IPS-11a (cell line): ENCODE measurements at regions not wholly inside any gene's neighbourhood (a gene's known extent, or its start where the extent isn't known, plus 50 kb on each side); places are given as distances from the start of the nearest gene placed in this dataset.
"Not testable (repeated sequence)": the region's sequence is repeated elsewhere in the genome, so short reads cannot be mapped to it uniquely, and the experiment has no call there.

Source experiments
- H3K4me3 ChIP-seq: one replicate; pipeline ENCODE4 v1.5.1; 2013; ENCODE audit warnings: low read depth, low read length, control low read depth

DNA sequence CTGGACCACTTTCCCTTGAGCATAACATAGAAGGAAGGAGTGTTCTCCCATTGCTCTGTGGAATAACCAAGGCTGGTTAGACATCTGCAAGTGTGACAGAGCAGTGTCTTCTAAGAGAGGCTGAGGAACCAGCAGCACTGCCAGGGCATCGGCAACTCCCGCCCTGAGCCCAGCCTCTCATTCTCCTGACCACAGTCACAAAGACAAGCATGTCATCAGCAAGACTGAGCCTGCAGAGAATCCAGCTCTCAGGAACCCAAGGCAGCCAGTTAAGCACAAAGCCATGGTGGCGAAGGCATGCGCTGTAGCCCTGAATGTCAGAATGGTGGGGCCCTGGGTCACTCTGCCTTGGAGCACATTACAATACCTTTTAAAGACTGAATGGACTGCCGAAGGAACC lies 253.9 kb downstream of the AGTPBP1 start:
- no peak overlapping the region for H3K4me3 ChIP-seq

DNA sequence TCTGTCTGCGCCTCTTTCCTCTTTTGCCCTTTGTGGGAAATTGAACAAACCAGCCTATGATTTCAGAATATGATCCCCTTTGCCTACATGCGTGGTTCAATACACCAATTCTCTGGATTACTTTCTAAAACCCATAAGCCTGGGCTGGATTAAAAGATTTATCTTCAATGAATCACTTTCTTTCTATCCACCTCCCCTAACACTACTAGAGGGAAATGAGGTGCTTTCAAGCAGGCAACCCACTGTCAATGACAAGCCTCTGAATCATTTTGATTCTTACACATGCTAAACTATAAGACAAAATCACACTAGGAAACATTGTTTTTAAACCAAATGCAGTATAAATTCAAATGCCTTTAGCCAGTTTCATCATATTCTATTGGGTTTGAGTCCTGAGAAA lies 257.5 kb downstream of the AGTPBP1 start:
- no peak overlapping the region for H3K4me3 ChIP-seq

DNA sequence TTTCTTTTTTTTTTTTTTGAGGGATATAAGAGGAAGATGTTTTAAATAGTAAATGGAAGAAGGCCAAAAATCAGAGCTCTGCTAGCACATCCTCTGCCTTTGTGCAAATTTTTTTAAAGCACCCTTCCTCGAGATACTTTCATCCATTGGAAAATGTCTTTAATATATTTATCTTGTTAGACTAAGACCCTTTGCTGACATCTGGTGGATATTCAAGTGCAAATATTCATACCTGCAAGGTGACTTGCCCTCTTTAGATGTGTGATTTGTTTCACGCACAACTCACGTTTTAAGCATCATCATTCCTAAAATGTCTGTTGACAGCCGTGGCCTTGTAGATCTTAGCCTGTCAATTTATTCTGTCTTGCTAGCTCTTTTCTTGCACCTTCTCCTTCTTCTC lies 258.5 kb downstream of the AGTPBP1 start:
- no peak overlapping the region for H3K4me3 ChIP-seq

DNA sequence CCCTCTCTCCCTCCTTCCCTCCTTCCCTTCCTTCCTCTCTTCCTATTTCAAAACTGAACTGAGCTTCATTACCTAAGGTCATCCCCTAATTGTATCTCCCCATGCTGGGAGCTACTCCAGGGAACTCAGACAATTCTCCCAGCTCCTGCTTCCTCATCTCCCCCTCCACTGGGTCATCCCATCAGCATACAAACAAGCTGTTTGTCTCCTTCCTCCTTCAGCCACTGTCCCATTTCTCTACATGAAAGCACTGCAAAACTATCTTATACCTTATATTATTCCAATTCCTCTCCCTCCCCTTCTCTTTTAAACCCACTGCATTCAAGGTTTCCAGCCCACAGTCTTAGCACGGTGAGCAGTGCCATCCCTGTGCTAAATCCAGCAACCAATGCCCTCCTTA lies 262.4 kb downstream of the AGTPBP1 start:
- H3K4me3 ChIP-seq, result no peak overlapping the region

DNA sequence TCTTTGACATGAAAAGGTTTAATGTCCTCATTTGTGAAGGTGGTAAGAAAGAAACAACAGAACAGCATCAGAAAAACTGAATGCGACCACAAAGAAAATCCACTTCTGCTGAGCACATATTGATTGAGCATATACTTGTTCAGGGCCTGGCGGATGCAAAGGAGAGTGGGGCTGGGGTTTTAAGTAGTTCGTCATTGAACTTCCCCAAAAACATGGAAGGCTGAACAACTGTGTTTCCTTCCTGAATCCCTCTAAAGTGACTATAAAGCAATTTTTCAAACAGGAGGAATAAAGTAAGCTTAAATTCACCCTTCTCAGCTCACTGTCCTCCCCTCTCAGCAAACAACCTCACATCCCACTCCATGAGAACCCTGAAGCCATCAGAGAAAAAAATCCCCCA lies 262.9 kb downstream of the AGTPBP1 start:
- no peak overlapping the region for H3K4me3 ChIP-seq

DNA sequence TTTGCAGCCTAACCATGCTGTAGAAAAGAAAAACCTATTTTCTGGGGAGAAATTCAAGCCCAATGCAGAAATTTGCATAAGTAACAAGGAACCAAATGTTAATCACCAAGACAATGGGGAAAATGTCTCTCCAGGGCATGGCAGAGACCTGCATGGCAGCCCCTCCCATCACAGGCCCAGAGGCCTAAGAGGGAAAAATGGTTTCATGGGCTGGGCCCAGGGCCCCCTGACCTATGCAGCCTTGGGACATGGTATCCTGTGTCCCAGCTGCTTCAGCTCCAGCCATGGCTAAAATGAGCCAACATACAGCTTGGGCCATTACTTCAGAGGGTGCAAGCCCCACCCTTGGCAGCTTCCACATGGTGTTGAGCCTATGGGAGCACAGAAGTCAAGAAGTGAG lies 266.9 kb downstream of the AGTPBP1 start:
- H3K4me3 ChIP-seq, result not testable (repeated sequence)

DNA sequence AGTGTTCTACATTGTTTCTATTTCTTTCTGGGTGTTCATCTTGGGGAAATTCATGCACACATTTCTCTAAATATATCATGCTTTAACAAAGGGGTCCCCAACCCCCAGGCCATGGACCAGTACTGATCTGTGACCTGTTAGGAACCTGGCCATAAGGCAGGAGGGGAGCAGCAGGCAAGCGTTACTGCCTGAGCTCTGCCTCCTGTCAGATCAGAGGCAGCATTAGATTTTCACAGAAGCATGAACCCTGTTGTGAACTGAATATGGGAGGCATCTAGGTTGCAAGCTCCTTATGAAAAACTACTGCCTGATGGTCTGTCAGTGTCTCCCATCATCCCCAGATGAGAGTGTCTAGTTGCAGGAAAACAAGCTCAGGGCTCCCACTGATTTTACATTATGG lies 270.0 kb downstream of the AGTPBP1 start:
- no peak overlapping the region for H3K4me3 ChIP-seq

DNA sequence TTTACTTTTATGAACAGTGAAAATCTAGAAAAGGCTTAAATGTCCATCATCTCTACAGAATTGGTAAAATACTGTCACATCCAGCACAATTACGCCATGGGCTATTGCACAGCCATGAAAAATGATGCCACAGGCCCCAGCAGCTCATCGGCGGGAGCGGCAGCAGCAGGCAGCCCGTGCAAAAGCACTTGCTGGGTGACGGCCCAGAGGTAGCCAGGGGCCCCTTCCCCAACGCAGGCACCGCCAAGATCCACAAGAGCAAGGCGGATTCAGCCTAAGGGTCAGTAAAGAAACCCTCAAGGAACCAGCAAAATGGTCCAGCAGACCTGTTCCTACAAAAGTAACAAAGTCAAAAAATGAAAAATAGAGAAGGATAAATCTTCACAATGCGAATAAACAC lies 272.7 kb downstream of the AGTPBP1 start:
- no peak overlapping the region for H3K4me3 ChIP-seq

DNA sequence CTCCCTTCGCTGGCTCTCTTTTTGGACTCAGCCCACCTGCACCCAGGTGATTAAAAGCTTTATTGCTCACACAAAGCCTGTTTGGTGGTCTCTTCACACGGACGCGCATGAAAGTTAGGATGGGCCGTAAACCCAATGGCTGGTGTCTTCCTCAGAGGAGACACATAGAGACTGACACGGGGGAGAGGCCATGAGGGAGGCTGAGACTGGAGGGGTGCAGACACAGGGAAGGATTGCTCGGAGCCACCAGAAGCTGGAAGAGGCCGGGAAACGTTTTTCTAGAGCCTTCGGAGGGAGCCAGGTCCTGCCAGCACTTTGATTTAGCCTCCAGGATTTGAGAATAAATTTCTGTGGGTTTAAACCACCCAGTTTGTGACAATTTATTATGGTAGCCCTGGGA lies 274.9 kb downstream of the AGTPBP1 start:
- H3K4me3 ChIP-seq, result no peak overlapping the region

DNA sequence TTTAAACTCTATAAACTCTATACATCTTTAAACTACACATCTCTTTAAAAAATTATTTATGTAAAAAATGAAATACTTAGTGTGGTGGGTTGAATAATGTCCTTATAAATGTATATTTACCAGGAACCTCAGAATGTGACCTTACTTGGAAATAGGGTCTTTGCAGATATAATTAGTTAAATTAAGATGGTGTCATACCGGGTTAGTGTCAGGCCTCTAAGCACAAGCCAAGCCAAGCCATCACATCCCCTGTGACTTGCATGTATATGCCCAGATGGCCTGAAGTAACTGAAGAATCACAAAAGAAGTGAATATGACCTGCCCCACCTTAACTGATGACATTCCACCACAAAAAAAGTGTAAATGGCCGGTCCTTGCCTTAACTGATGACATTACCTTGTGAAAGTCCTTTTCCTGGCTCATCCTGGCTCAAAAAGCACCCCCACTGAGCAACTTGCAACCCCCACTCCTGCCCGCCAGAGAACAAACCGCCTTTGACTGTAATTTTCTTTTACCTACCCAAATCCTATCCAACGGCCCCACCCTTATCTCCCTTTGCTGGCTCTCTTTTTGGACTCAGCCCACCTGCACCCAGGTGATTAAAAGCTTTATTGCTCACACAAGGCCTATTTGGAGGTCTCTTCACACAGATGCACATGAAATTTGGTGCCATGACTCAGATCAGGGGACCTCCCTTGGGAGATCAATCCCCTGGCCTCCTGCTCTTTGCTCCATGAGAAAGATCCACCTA lies 283.5 kb downstream of the AGTPBP1 start:
- peak overlapping the region; percentile 17 for H3K4me3 ChIP-seq

DNA sequence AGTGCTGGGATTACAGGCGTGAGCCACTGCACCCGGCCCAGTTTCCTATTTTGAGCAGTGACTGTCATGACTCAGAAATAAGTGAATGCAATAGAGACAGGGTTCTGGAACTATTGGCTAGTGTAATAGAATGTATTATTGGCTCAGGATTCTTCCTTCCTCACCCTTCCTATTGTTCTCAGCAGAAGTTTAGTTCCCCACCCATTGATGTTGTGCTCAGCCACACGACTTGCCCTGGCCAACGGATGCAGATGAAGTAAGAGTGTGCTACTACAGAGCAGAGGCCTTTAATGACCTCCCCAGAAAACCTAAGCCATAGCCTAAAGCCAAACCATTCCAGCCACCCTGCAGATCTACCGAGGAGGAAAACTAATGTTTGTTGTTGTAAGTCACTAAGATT lies 287.9 kb downstream of the AGTPBP1 start:
- H3K4me3 ChIP-seq, result no peak overlapping the region

DNA sequence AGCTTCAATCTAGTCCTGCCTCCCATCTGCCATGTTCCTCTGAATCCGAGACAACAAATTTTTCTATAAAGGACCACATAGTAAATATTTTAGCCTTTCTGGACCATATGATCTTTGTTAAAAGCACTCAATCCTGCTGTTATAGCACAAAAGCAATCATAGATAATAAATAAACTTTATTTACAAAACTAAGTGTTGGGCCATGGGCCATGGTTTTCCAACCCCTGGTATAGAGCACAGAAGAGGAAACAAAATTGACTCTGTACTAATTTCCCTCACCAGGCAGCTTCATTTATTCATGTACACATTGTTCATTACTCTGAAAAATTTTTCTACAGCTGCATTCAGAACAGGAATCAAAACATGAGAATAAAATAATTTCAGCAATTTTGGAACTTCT lies 288.9 kb downstream of the AGTPBP1 start:
- no peak overlapping the region for H3K4me3 ChIP-seq

DNA sequence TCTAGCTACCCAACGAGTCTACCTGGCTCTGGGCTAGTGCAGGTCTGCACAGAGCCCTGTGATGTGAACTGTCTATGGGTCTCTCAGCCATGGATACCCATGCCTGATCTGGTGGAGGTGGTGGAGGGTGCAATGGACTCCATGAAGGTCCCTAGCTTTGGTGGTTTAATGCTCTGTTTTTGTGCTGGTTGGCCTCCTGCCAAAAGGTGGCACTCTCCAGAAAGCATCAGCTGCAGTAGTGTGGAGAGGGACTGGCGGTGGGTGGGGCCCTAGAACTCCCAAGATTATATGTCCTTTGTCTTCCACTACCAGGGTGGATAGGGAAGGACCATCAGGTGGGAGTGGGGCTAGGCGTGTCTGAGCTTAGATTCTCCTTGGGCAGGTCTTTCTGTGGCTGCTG lies 290.1 kb downstream of the AGTPBP1 start:
- no peak overlapping the region for H3K4me3 ChIP-seq

DNA sequence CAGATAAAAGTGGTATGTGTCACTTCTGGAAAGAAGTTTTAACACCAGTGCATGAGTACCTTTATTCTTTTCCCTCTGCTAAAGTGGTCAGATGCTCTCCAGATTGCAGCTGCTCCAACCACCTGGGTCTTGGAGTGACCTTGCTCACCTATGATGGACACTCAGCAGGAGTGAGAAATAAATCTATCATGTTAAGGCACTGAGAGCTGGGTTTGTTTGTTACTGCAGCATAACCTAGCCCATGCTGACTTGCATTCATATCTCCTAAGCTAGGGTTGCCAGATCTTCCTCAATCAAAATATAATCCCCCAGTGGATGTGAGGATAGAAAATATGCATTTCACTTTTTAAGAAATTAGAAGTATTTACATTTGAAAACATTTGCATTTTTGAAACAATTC lies 295.9 kb downstream of the AGTPBP1 start:
- no peak overlapping the region for H3K4me3 ChIP-seq

DNA sequence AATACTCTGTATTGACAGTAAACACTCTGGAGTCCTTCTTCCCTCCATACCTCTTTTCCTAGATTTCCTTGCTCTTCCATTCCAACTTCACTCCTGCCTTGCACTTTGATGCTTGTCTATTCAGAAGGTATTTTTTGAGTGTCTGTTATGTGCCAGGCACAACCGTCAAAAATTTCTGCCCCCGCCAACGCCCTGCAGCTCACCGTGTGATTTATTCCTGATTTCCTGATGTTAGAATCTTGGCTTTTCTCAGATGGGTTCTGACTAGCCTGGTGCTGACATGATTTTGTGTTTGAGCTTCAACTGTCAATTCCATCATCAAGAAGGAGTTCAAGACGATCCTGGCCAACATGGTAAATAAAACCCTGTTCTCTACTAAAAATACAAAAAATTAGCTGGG lies 297.5 kb downstream of the AGTPBP1 start:
- no peak overlapping the region for H3K4me3 ChIP-seq

DNA sequence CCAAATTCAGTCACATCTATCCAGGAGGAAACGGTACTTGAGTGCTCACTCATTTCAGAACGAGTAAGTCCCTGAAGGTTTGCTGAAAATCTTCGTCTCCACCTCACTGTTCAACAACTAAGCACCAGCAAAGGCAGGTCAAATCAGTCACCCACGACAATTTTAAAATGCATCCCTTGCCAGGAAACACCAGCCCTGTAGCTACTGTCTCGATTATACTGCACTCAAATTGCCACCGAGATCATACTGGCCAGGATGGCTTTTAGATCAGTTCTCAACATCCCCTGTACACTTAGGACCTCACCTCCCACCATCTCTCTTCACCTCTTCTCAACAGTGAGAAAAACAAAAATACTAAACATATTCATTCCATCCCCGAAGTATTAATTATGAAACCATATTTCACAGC lies 298.6 kb downstream of the AGTPBP1 start:
- no peak overlapping the region for H3K4me3 ChIP-seq

DNA sequence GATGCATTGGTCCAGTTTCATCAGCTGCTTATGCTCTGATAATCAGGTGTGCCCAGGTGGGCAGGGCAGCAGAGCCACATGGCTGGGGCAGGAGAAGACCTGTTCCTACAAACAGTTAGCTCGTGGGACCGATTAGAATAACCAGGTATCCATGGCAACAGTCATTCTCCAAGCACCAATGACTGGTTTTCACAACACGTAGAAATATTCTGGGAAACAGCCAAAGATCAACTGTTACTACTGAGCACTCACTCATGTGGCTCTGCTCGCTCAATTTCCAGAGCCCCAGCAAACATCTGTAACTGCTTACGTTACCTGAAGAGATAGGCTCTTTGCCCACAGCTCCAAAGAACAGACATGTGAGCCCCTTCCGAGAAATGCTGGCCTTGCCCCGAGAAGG lies 302.0 kb downstream of the AGTPBP1 start:
- no peak overlapping the region for H3K4me3 ChIP-seq

DNA sequence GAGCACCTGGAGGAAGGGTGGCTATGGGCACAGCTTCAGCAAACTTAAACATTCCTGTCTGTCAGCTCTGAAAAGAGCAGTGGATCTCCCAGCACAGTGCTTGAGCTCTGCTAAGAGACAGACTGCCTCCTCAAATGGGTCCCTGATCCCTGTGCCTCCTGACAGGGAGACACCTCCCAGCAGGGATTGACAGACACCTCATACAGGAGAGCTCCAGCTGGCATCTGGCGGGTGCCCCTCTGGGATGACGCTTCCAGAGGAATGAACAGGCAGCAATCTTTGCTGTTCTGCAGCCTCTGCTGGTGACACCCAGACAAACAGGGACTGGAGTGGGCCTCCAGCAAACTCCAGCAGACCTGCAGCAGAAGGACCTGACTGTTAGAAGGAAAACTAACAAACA lies 307.8 kb downstream of the AGTPBP1 start:
- not testable (repeated sequence) for H3K4me3 ChIP-seq

DNA sequence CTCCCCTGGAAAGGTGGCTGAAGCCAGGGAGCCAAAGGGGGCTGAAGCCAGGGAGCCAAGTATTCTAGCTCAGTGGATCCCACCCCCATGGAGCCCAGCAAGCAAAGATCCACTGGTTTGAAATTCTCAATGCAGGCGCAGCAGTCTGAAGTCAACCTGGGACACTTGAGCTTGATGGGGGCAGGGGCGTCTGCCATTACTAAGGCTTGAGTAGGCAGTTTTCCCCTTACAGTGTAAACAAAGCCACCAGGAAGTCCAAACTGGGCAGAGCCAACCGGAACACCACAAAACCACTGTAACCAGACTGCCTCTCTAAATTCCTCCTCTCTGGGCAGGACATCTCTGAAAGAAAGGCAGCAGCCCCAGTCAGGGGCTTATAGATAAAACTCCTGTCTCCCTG lies 308.2 kb downstream of the AGTPBP1 start:
- H3K4me3 ChIP-seq, result not testable (repeated sequence)

DNA sequence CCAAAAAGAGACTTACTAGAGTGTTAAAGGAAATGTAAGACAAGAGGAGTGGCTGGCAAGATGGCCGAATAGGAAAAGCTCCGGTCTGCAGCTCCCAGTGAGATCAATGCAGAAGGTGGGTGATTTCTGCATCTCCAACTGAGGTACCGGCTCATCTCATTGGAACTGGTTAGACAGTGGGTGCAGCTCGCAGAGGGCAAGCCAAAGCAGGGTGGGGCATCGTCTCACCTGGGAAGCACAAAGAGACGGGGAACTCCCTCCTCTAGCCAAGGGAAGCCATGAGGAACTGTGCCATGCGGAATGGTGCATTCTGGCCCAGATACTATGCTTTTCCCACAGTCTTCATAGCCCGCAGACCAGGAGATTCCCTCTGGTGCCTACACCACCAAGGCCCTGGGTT lies 308.7 kb downstream of the AGTPBP1 start:
- H3K4me3 ChIP-seq, result no peak overlapping the region

DNA sequence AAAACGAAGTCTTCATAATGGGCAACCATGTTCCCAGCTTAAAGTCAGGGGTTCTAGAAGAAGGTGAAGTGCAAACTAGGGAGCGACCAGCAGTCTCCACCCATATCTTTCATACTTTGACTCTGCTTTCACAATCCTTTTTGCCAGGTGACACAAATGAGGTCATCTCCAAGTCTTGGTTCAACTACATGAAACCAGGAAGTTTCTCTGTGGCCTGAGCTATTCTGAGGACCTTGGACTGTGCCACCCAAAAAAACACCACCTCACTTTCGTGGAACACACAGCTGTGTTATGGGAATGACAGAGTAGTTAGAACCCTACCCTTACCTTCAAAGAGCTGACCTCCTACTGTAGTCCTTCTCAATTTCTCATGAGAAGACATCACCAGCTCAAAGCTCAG lies 309.2 kb downstream of the AGTPBP1 start:
- no peak overlapping the region for H3K4me3 ChIP-seq

DNA sequence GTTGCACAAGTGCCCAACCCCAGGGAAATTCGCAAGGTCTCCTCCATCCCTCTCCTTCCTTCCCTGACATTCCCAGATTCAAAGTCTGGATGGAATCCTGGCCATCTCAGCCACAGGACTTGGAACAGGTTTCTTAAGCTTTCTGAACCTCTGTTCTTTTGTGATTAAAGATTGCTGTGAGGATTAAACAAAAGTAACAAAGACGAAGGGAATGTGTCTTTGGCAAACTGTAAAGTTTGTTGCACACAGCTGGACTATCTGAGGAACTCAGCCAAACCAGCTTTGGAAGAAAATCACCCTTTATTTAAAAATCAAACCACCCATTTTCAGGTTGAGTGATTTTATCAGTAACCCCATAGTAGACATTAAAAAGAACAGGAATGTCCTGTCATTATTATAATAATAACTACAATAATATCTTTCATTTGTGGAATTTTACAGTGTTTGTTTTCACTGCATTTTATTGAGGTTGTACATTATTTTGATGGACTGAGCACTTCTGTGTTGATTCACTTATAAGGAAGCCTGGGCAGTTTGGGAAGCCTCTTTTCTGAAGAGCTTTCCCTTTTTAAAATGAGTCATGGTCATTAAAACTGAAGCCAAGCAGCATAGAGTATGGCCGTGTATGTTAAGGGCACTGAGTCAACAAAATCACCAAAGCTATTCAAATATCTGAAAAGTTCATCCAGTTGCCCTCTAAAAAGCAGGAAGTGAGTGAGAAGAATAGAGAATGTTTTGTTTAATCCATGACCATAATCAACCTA lies 310.2 kb downstream of the AGTPBP1 start:
- no peak overlapping the region for H3K4me3 ChIP-seq
